ENCODE measurements at regions not wholly inside any gene's neighbourhood (a gene's known extent, or its start where the extent isn't known, plus 50 kb on each side); places are given as distances from the start of the nearest gene placed in this dataset.

DNA sequence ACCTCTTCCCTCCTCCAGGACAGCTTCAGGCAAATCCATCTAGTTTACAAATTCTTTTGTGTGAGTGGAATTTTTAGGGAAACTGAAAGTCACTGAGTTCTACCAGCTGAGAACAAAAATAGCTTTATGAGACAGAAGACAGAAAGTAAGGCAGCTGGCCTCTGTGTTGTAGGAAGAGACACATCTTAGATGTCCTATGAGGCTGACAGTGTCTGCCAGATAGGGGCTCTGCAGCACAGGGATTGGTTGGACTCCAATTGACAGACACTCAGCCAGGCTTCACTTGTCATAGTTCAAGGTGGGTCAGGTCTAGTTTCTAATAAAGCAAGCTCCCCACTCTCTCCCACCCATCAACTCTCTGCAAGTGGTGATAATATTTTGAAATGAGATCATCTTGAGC is 574.9 kb downstream of the CCSER2 start:
- TF ChIP-seq EP300 (IDR thresholded peaks at IDR 0.05; ENCODE audit: low read depth): no peak
- TF ChIP-seq, protein P1, sequence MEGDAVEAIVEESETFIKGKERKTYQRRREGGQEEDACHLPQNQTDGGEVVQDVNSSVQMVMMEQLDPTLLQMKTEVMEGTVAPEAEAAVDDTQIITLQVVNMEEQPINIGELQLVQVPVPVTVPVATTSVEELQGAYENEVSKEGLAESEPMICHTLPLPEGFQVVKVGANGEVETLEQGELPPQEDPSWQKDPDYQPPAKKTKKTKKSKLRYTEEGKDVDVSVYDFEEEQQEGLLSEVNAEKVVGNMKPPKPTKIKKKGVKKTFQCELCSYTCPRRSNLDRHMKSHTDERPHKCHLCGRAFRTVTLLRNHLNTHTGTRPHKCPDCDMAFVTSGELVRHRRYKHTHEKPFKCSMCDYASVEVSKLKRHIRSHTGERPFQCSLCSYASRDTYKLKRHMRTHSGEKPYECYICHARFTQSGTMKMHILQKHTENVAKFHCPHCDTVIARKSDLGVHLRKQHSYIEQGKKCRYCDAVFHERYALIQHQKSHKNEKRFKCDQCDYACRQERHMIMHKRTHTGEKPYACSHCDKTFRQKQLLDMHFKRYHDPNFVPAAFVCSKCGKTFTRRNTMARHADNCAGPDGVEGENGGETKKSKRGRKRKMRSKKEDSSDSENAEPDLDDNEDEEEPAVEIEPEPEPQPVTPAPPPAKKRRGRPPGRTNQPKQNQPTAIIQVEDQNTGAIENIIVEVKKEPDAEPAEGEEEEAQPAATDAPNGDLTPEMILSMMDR (IDR thresholded peaks at IDR 0.05): no peak

Measured in transverse colon (tissue), 3 donors.